Activated T-cell treated with anti-CD3 and anti-CD28 coated beads for 24 hours (primary cell): ENCODE measurements at regions not wholly inside any gene's neighbourhood (a gene's known extent, or its start where the extent isn't known, plus 50 kb on each side); places are given as distances from the start of the nearest gene placed in this dataset.

Experiments
- DNase-seq: peaks from one replicate; pipeline ENCODE4 v3.0.0-alpha.2; 2020; ENCODE audit warnings: low read depth

GRCh38 chr13:89737051-89737450 is 1610.4 kb upstream of the MIR17HG start:
- DNase-seq, result no peak

- no peak for DNase-seq
Observed at GRCh38 chr13:89738072-89738471, 1609.4 kb upstream of the MIR17HG start.

GRCh38 chr13:89740994-89741685 is 1606.3 kb upstream of the MIR17HG start:
- no peak for DNase-seq

GRCh38 chr13:89746554-89746953 is 1600.9 kb upstream of the MIR17HG start:
- no peak for DNase-seq

- DNase-seq, result no peak
Observed at GRCh38 chr13:89748716-89749115, 1598.8 kb upstream of the MIR17HG start.

GRCh38 chr13:89749888-89750287 is 1597.6 kb upstream of the MIR17HG start:
- no peak for DNase-seq

GRCh38 chr13:89750371-89750770 is 1597.1 kb upstream of the MIR17HG start:
- DNase-seq, result no peak

GRCh38 chr13:89751432-89751930 is 1596.0 kb upstream of the MIR17HG start:
- no peak for DNase-seq

GRCh38 chr13:89752394-89752793 is 1595.1 kb upstream of the MIR17HG start:
- no peak for DNase-seq

- DNase-seq, result no peak
Observed at GRCh38 chr13:89755729-89756492, 1591.6 kb upstream of the MIR17HG start.

GRCh38 chr13:89763005-89763404 is 1584.5 kb upstream of the MIR17HG start:
- no peak for DNase-seq

- DNase-seq, result no peak
Observed at GRCh38 chr13:89783221-89783755, 1564.2 kb upstream of the MIR17HG start.

- no peak for DNase-seq
Observed at GRCh38 chr13:89784161-89784809, 1563.2 kb upstream of the MIR17HG start.

GRCh38 chr13:89786531-89786930 is 1561.0 kb upstream of the MIR17HG start:
- no peak for DNase-seq

- DNase-seq, result no peak
Observed at GRCh38 chr13:89790696-89791095, 1556.8 kb upstream of the MIR17HG start.

GRCh38 chr13:89791971-89792630 is 1555.4 kb upstream of the MIR17HG start:
- no peak for DNase-seq

- no peak for DNase-seq
Observed at GRCh38 chr13:89796196-89796595, 1551.3 kb upstream of the MIR17HG start.

GRCh38 chr13:89803839-89804238 is 1543.6 kb upstream of the MIR17HG start:
- no peak for DNase-seq

GRCh38 chr13:89806594-89806993 is 1540.9 kb upstream of the MIR17HG start:
- DNase-seq, result no peak

- no peak for DNase-seq
Observed at GRCh38 chr13:89812856-89813255, 1534.6 kb upstream of the MIR17HG start.

GRCh38 chr13:89816404-89816803 is 1531.1 kb upstream of the MIR17HG start:
- DNase-seq, result no peak

- DNase-seq, result no peak
Observed at GRCh38 chr13:89822467-89822866, 1525.0 kb upstream of the MIR17HG start.
